ENCODE measurements at regions not wholly inside any gene's neighbourhood (a gene's known extent, or its start where the extent isn't known, plus 50 kb on each side); places are given as distances from the start of the nearest gene placed in this dataset.
"Not testable (repeated sequence)": the region's sequence is repeated elsewhere in the genome, so short reads cannot be mapped to it uniquely, and the experiment has no call there.

DNA sequence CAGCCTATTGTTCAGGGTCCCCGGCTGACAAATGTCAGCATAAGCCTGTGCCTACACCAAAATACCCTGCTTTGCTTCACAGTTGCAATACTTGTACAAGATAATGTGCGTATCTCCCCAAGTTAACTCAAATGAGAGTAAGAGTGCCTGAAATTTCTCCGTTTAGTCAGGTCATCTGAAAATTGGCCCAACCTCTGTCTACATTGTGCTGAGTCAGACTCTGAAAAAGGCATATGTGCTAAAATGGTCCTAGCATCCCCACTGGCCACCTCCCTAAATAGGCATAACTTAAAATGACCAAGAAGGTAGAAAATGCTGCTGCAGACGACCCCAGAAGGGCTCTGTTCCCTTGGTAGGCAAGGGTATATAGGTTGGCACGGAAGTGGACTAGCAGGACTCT, 1653.8 kb upstream of the DDX18 start:
- ChIA-PET CTCF (no interaction called here), POLR2A (no interaction called here)
- Mint-ChIP-seq H3K4me3 (no peak overlapping the region), H3K27ac (no peak overlapping the region), H3K9me3 (peaks cover 23% of the 10 kb centered on the region), H3K27me3 (no peaks in the 10 kb centered on the region), H3K4me1 (ENCODE audit: low read depth) (no peaks in the 10 kb centered on the region), H3K36me3 (ENCODE audit: low read depth) (no peaks in the 10 kb centered on the region)
- intact Hi-C loops (cut with micrococcal nuclease), result no loop called here
- DNase-seq, result no peak
- TF ChIP-seq, protein P1, sequence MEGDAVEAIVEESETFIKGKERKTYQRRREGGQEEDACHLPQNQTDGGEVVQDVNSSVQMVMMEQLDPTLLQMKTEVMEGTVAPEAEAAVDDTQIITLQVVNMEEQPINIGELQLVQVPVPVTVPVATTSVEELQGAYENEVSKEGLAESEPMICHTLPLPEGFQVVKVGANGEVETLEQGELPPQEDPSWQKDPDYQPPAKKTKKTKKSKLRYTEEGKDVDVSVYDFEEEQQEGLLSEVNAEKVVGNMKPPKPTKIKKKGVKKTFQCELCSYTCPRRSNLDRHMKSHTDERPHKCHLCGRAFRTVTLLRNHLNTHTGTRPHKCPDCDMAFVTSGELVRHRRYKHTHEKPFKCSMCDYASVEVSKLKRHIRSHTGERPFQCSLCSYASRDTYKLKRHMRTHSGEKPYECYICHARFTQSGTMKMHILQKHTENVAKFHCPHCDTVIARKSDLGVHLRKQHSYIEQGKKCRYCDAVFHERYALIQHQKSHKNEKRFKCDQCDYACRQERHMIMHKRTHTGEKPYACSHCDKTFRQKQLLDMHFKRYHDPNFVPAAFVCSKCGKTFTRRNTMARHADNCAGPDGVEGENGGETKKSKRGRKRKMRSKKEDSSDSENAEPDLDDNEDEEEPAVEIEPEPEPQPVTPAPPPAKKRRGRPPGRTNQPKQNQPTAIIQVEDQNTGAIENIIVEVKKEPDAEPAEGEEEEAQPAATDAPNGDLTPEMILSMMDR (IDR thresholded peaks at IDR 0.05), result no peak
- no peak for ATAC-seq

DNA sequence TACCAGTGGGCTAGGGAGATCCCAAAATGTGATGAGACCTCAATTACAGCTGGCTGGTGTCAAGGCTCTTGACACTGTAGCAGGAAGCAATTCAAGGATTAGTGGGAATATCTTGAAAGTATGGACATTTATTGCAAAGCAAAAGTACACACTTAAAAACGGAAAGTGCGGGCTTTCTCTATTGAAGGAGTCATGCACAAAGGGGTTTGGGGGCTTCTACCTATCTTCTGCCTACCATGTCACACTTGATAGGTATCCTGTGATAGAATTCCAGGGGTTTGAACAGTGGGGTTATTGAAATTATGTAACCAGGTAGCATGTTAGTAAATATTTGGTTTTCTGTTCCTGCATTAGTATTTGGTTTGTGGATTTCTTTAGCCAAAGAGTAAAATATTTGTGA, 1652.1 kb upstream of the DDX18 start:
- POLR2A ChIA-PET, result no interaction called here
- Mint-ChIP-seq H3K9me3 (peaks cover 19% of the 10 kb centered on the region), H3K27me3 (no peaks in the 10 kb centered on the region), H3K27ac (no peak overlapping the region), H3K4me3 (no peak overlapping the region), H3K4me1 (ENCODE audit: low read depth) (no peaks in the 10 kb centered on the region), H3K36me3 (ENCODE audit: low read depth) (no peaks in the 10 kb centered on the region)
- TF ChIP-seq, protein P1 (IDR thresholded peaks at IDR 0.05), result no peak
- CTCF ChIA-PET, result no interaction called here
- ATAC-seq (no peak), DNase-seq (no peak)
- intact Hi-C loops (cut with micrococcal nuclease), result no loop called here

- DNase-seq, result no peak
- H3K27me3 Mint-ChIP-seq, result no peaks in the 10 kb centered on the region
- ChIA-PET POLR2A (no interaction called here), CTCF (no interaction called here)
- intact Hi-C loops (cut with micrococcal nuclease), result no loop called here
- peaks cover 16% of the 10 kb centered on the region for H3K9me3 Mint-ChIP-seq
- H3K27ac Mint-ChIP-seq, result no peak overlapping the region
- no peaks in the 10 kb centered on the region for H3K4me1 Mint-ChIP-seq (ENCODE audit: low read depth)
- H3K36me3 Mint-ChIP-seq (ENCODE audit: low read depth), result no peaks in the 10 kb centered on the region
- TF ChIP-seq, protein P1 (IDR thresholded peaks at IDR 0.05), result no peak
- no peak overlapping the region for H3K4me3 Mint-ChIP-seq
- no peak for ATAC-seq
These were observed 1647.4 kb upstream of the DDX18 start for GRCh38 chr2:116167107-116167506.

- Mint-ChIP-seq H3K4me3 (no peak overlapping the region), H3K27ac (no peak overlapping the region), H3K4me1 (ENCODE audit: low read depth) (no peaks in the 10 kb centered on the region), H3K36me3 (ENCODE audit: low read depth) (no peaks in the 10 kb centered on the region), H3K27me3 (no peaks in the 10 kb centered on the region), H3K9me3 (peaks cover 8% of the 10 kb centered on the region)
- no peak for DNase-seq
- TF ChIP-seq, protein P1 (IDR thresholded peaks at IDR 0.05), result no peak
- ChIA-PET POLR2A (no interaction called here), CTCF (no interaction called here)
- no peak for ATAC-seq
- intact Hi-C loops (cut with micrococcal nuclease), result no loop called here
These were observed 1634.4 kb upstream of the DDX18 start for GRCh38 chr2:116180072-116180471.

DNA sequence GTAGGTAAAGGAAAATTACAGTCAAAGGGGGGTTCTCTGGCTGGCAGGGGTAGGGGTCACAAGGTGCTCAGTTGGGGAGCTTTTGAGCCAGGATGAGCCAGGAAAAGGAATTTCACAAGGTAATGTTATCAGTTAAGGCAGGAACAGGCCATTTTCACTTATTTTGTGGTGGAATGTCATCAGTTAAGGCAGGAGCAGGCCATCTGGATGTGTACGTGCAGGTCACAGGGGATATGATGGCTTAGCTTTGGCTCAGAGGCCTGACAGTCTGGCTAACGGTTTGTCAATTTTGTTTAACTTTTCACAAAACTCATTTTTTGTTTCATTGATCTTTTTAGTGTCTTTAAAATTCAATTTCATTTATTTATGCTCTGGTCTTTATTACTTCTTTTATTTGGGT, 1623.8 kb upstream of the DDX18 start:
- POLR2A ChIA-PET; H3K4me3 Mint-ChIP-seq; ATAC-seq; H3K4me1 Mint-ChIP-seq (ENCODE audit: low read depth); CTCF ChIA-PET; H3K27me3 Mint-ChIP-seq; H3K36me3 Mint-ChIP-seq (ENCODE audit: low read depth); intact Hi-C loops (cut with micrococcal nuclease); H3K27ac Mint-ChIP-seq; DNase-seq: not testable (repeated sequence)
- peaks cover 29% of the 10 kb centered on the region for H3K9me3 Mint-ChIP-seq

DNA sequence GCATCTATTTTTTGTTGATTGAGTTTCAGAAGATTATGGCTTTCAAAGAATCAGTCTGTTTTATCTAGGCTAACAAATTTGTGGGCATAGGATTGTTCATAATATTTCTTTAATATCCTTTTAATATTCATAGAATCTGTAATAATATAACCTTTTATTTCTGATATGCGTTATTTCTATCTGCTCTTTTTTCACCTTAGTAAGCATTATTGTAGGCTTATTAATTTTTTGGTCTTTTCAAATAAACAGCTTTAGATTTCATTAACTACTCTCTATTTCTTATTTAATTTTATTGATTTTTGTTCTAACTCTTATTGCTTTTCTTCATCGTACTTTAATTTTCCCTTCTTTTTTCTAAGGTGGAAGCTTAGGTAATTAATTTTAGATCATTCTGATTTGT, 1614.4 kb upstream of the DDX18 start:
- CTCF ChIA-PET, result no interaction called here
- no peak for DNase-seq

More for the DNA sequence above, 1614.4 kb upstream of the DDX18 start:
- no peaks in the 10 kb centered on the region for H3K36me3 Mint-ChIP-seq (ENCODE audit: low read depth)
- no peak overlapping the region for H3K4me3 Mint-ChIP-seq
- POLR2A ChIA-PET, result no interaction called here
- intact Hi-C loops (cut with micrococcal nuclease), result no loop called here
- H3K4me1 Mint-ChIP-seq (ENCODE audit: low read depth), result no peaks in the 10 kb centered on the region
- H3K27me3 Mint-ChIP-seq, result no peaks in the 10 kb centered on the region
- H3K27ac Mint-ChIP-seq, result no peak overlapping the region
- TF ChIP-seq, protein P1 (IDR thresholded peaks at IDR 0.05), result no peak
- no peak for ATAC-seq
- peaks cover 13% of the 10 kb centered on the region for H3K9me3 Mint-ChIP-seq
